Liver (tissue), 8 donors: ENCODE measurements at regions not wholly inside any gene's neighbourhood (a gene's known extent, or its start where the extent isn't known, plus 50 kb on each side); places are given as distances from the start of the nearest gene placed in this dataset.

Source experiments
- DNase-seq: peaks from one replicate; pipeline ENCODE4 v3.0.0-alpha.2; 2017; ENCODE audit warnings: low spot score
- H3K27ac ChIP-seq, 2 donors: one replicate each; pipeline ENCODE4 v1.7.0; 2013; ENCODE audit warnings: inconsistent platforms in 2 of 2, low read length in 2 of 2, control low read depth in 1 of 2, low read depth in 1 of 2, mild to moderate bottlenecking in 1 of 2
- H3K27me3 ChIP-seq, 4 donors: one replicate each; pipeline versions ENCODE4 v1.6.1 to v1.7.0; 2013; ENCODE audit warnings: low read length in 3 of 4, inconsistent platforms in 1 of 4, mild to moderate bottlenecking in 1 of 4, moderate library complexity in 1 of 4; ENCODE audit not compliant: control insufficient read depth in 4 of 4, insufficient read depth in 4 of 4
- H3K36me3 ChIP-seq, 4 donors: one replicate each; pipeline versions ENCODE4 v1.6.1 to v1.7.0; 2013; ENCODE audit warnings: low read length in 3 of 4, mild to moderate bottlenecking in 3 of 4, low read depth in 1 of 4, moderate library complexity in 1 of 4; ENCODE audit not compliant: control insufficient read depth in 4 of 4, insufficient read depth in 3 of 4
- H3K4me1 ChIP-seq, 4 donors: one replicate each; pipeline versions ENCODE4 v1.6.1 to v1.7.0; 2013; ENCODE audit warnings: low read length in 3 of 4, mild to moderate bottlenecking in 3 of 4, moderate library complexity in 1 of 4; ENCODE audit not compliant: control insufficient read depth in 4 of 4, insufficient read depth in 4 of 4
- H3K4me3 ChIP-seq, 3 donors: one replicate each; pipeline versions ENCODE4 v1.6.1 to v1.7.0; 2013; ENCODE audit warnings: low read length in 3 of 3, control low read depth in 1 of 3, low read depth in 1 of 3, mild to moderate bottlenecking in 1 of 3
- H3K9ac ChIP-seq, 2 donors: one replicate each; pipeline ENCODE4 v1.7.0; 2013; ENCODE audit warnings: low read length in 2 of 2, mild to moderate bottlenecking in 2 of 2, moderate library complexity in 2 of 2, control low read depth in 1 of 2, low read depth in 1 of 2
- H3K9me3 ChIP-seq, 4 donors: one replicate each; pipeline versions ENCODE4 v1.6.1 to v1.7.0; 2013; ENCODE audit warnings: low read length in 3 of 4; ENCODE audit not compliant: control insufficient read depth in 4 of 4
- EGR1 ChIP-seq, 2 donors: IDR thresholded peaks; 2 replicates each; pipeline ENCODE4 v1.6.1; 2016 to 2018; ENCODE audit warnings: antibody characterized with exemption in 2 of 2, low read depth in 2 of 2
- FOXA1 ChIP-seq: IDR thresholded peaks from 2 replicates; pipeline ENCODE4 v1.6.1; 2016; ENCODE audit warnings: antibody characterized with exemption
- GABPA ChIP-seq, 2 donors: IDR thresholded peaks in 1 of 2; conservative IDR thresholded peaks in 1 of 2; 2 replicates each; pipeline ENCODE4 v1.6.1; 2016; ENCODE audit warnings: antibody characterized with exemption in 2 of 2, mild to moderate bottlenecking in 1 of 2, moderate library complexity in 1 of 2
- HNF4A ChIP-seq, 2 donors: conservative IDR thresholded peaks; 2 replicates each; pipeline ENCODE4 v1.6.1; 2016; ENCODE audit warnings: antibody characterized with exemption in 2 of 2, mild to moderate bottlenecking in 2 of 2
- HNF4G ChIP-seq: IDR thresholded peaks from 2 replicates; pipeline ENCODE4 v1.6.1; 2016; ENCODE audit warnings: antibody characterized with exemption
- JUND ChIP-seq, 2 donors: IDR thresholded peaks; 2 replicates each; pipeline ENCODE4 v1.6.1; 2016; ENCODE audit warnings: antibody characterized with exemption in 2 of 2
- NR2F2 ChIP-seq: IDR thresholded peaks from 2 replicates; pipeline ENCODE4 v1.6.1; 2016; ENCODE audit warnings: antibody characterized with exemption
- RAD21 ChIP-seq, 2 donors: IDR thresholded peaks; 2 replicates each; pipeline ENCODE4 v1.6.1; 2016; ENCODE audit warnings: antibody characterized with exemption in 2 of 2, mild to moderate bottlenecking in 2 of 2
- RXRA ChIP-seq, 2 donors: IDR thresholded peaks; 2 replicates each; pipeline ENCODE4 v1.6.1; 2017 to 2018; ENCODE audit warnings: antibody characterized with exemption in 2 of 2, mild to moderate bottlenecking in 1 of 2
- SP1 ChIP-seq: IDR thresholded peaks from 2 replicates; pipeline ENCODE4 v1.6.1; 2018; ENCODE audit warnings: antibody characterized with exemption, mild to moderate bottlenecking
- TAF1 ChIP-seq: conservative IDR thresholded peaks from 2 replicates; pipeline ENCODE4 v1.6.1; 2016; ENCODE audit warnings: antibody characterized with exemption, mild to moderate bottlenecking
- YY1 ChIP-seq: IDR thresholded peaks from 2 replicates; pipeline ENCODE4 v1.6.1; 2016; ENCODE audit warnings: antibody characterized with exemption, mild to moderate bottlenecking
- WGBS: extraction: QIAGEN DNeasy Blood & Tissue Kit; methylation state at CpG from one replicate; pipeline ENCODE4 v1.1.7; 2013; 5-methylcytosine and 5-hydroxymethylcytosine counted together
- TF ChIP-seq, protein P1 (sequence below): IDR thresholded peaks from 2 replicates; pipeline ENCODE4 v1.6.1; 2016; ENCODE audit warnings: antibody characterized with exemption
- TF ChIP-seq, protein P2 (sequence below): IDR thresholded peaks from 2 replicates; pipeline ENCODE4 v1.6.1; 2016; ENCODE audit warnings: antibody characterized with exemption
- TF ChIP-seq, protein P3 (sequence below): IDR thresholded peaks from 2 replicates; pipeline ENCODE4 v1.6.1; 2016; ENCODE audit warnings: antibody characterized with exemption, mild to moderate bottlenecking
- TF ChIP-seq, protein P4 (sequence below): fragments of 150-350 bp; IDR thresholded peaks from 2 replicates; pipeline ENCODE4 v1.5.1; 2017; ENCODE audit warnings: improper control_type of control experiment, low read depth, low read length; ENCODE audit not compliant: missing input control
- TF ChIP-seq, protein P5 (sequence below): IDR thresholded peaks from 2 replicates; pipeline ENCODE4 v1.6.1; 2016; ENCODE audit warnings: antibody characterized with exemption
- donor health status: healthy.
- donor health status: healthy.
- donor health status: healthy.
- donor health status: healthy.
- donor health status: healthy.

DNA sequence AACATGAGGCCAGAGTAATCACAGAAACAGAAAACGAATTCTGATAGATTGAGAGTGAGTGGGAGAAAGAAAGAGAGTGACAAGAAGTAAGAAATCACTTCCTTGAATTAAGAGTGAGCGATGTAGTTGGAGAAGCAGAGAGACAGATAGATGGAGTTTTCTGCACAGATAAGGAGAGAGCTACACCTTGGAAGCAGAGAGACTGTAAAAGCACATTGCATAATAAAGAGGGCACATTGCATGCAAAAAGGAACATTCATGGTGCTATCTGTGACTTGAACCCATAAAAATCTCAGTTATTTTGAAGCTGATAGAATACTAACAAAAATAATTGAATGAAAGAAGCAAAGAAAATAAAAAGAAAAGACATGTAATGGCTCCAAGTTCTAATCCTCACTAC, 943.8 kb downstream of the NR2F1-AS1 start:
- Histone ChIP-seq H3K9me3 (peaks cover 0 to 1% (median 0%) of the 10 kb centered on the region in 4 donors), H3K27me3 (no peaks in the 10 kb centered on the region), H3K36me3 (no peaks in the 10 kb centered on the region), H3K27ac (no peak overlapping the region), H3K4me3 (no peak overlapping the region), H3K9ac (no peak overlapping the region), H3K4me1 (peaks cover 0 to 13% (median 8%) of the 10 kb centered on the region in 4 donors)
- 91% methylated on average over 2 of the region's 2 CpGs for WGBS
- TF ChIP-seq EGR1 (IDR thresholded peaks at IDR 0.05; ENCODE audit: low read depth in 2 of 2): no peak
- TF ChIP-seq RAD21 (IDR thresholded peaks at IDR 0.05): no peak
- no peak for TF ChIP-seq FOXA1
- TF ChIP-seq SP1: no peak
- no peak for TF ChIP-seq HNF4G
- no peak for TF ChIP-seq GABPA (IDR thresholded peaks at IDR 0.05 in 1 of 2, conservative IDR thresholded peaks at IDR 0.05 in 1 of 2)
- TF ChIP-seq JUND (IDR thresholded peaks at IDR 0.05): no peak
- TF ChIP-seq, protein P1, sequence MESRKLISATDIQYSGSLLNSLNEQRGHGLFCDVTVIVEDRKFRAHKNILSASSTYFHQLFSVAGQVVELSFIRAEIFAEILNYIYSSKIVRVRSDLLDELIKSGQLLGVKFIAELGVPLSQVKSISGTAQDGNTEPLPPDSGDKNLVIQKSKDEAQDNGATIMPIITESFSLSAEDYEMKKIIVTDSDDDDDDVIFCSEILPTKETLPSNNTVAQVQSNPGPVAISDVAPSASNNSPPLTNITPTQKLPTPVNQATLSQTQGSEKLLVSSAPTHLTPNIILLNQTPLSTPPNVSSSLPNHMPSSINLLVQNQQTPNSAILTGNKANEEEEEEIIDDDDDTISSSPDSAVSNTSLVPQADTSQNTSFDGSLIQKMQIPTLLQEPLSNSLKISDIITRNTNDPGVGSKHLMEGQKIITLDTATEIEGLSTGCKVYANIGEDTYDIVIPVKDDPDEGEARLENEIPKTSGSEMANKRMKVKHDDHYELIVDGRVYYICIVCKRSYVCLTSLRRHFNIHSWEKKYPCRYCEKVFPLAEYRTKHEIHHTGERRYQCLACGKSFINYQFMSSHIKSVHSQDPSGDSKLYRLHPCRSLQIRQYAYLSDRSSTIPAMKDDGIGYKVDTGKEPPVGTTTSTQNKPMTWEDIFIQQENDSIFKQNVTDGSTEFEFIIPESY: no peak
- no peak for TF ChIP-seq YY1
- TF ChIP-seq, protein P2, sequence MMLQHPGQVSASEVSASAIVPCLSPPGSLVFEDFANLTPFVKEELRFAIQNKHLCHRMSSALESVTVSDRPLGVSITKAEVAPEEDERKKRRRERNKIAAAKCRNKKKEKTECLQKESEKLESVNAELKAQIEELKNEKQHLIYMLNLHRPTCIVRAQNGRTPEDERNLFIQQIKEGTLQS: no peak
- TF ChIP-seq, protein P3, sequence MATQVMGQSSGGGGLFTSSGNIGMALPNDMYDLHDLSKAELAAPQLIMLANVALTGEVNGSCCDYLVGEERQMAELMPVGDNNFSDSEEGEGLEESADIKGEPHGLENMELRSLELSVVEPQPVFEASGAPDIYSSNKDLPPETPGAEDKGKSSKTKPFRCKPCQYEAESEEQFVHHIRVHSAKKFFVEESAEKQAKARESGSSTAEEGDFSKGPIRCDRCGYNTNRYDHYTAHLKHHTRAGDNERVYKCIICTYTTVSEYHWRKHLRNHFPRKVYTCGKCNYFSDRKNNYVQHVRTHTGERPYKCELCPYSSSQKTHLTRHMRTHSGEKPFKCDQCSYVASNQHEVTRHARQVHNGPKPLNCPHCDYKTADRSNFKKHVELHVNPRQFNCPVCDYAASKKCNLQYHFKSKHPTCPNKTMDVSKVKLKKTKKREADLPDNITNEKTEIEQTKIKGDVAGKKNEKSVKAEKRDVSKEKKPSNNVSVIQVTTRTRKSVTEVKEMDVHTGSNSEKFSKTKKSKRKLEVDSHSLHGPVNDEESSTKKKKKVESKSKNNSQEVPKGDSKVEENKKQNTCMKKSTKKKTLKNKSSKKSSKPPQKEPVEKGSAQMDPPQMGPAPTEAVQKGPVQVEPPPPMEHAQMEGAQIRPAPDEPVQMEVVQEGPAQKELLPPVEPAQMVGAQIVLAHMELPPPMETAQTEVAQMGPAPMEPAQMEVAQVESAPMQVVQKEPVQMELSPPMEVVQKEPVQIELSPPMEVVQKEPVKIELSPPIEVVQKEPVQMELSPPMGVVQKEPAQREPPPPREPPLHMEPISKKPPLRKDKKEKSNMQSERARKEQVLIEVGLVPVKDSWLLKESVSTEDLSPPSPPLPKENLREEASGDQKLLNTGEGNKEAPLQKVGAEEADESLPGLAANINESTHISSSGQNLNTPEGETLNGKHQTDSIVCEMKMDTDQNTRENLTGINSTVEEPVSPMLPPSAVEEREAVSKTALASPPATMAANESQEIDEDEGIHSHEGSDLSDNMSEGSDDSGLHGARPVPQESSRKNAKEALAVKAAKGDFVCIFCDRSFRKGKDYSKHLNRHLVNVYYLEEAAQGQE: no peak
- no peak for TF ChIP-seq RXRA (IDR thresholded peaks at IDR 0.05)
- TF ChIP-seq, protein P4, sequence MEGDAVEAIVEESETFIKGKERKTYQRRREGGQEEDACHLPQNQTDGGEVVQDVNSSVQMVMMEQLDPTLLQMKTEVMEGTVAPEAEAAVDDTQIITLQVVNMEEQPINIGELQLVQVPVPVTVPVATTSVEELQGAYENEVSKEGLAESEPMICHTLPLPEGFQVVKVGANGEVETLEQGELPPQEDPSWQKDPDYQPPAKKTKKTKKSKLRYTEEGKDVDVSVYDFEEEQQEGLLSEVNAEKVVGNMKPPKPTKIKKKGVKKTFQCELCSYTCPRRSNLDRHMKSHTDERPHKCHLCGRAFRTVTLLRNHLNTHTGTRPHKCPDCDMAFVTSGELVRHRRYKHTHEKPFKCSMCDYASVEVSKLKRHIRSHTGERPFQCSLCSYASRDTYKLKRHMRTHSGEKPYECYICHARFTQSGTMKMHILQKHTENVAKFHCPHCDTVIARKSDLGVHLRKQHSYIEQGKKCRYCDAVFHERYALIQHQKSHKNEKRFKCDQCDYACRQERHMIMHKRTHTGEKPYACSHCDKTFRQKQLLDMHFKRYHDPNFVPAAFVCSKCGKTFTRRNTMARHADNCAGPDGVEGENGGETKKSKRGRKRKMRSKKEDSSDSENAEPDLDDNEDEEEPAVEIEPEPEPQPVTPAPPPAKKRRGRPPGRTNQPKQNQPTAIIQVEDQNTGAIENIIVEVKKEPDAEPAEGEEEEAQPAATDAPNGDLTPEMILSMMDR: no peak
- no peak for TF ChIP-seq NR2F2
- TF ChIP-seq HNF4A (conservative IDR thresholded peaks at IDR 0.05): no peak
- no peak for TF ChIP-seq TAF1
- TF ChIP-seq, protein P5, sequence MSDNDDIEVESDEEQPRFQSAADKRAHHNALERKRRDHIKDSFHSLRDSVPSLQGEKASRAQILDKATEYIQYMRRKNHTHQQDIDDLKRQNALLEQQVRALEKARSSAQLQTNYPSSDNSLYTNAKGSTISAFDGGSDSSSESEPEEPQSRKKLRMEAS: no peak
- DNase-seq: no peak
